ENCODE measurements at regions not wholly inside any gene's neighbourhood (a gene's known extent, or its start where the extent isn't known, plus 50 kb on each side); places are given as distances from the start of the nearest gene placed in this dataset.

- DNase-seq (ENCODE audit: low read depth) = no peak
These were observed 480.9 kb downstream of the TSN start for GRCh38 chr2:122236152-122236874.

- DNase-seq (ENCODE audit: low read depth) = no peak
These were observed 481.5 kb downstream of the TSN start for GRCh38 chr2:122236925-122237324.

GRCh38 chr2:122237450-122237849 is 482.0 kb downstream of the TSN start:
- DNase-seq (ENCODE audit: low read depth) = no peak

GRCh38 chr2:122238006-122238559 is 482.6 kb downstream of the TSN start:
- DNase-seq (ENCODE audit: low read depth) = no peak

- no peak for DNase-seq (ENCODE audit: low read depth)
These were observed 484.0 kb downstream of the TSN start for GRCh38 chr2:122239440-122239839.

GRCh38 chr2:122244598-122245229 is 489.3 kb downstream of the TSN start:
- DNase-seq (ENCODE audit: low read depth) = no peak

- DNase-seq (ENCODE audit: low read depth) = no peak
These were observed 494.2 kb downstream of the TSN start for GRCh38 chr2:122249673-122250072.

- DNase-seq (ENCODE audit: low read depth) = no peak
These were observed 495.7 kb downstream of the TSN start for GRCh38 chr2:122251158-122251557.

GRCh38 chr2:122251566-122251965 is 496.1 kb downstream of the TSN start:
- no peak for DNase-seq (ENCODE audit: low read depth)

- no peak for DNase-seq (ENCODE audit: low read depth)
These were observed 500.5 kb downstream of the TSN start for GRCh38 chr2:122255924-122256323.

GRCh38 chr2:122261911-122262310 is 506.5 kb downstream of the TSN start:
- DNase-seq (ENCODE audit: low read depth) = no peak

GRCh38 chr2:122263746-122264145 is 508.3 kb downstream of the TSN start:
- no peak for DNase-seq (ENCODE audit: low read depth)

GRCh38 chr2:122266636-122267035 is 511.2 kb downstream of the TSN start:
- DNase-seq (ENCODE audit: low read depth) = no peak

- no peak for DNase-seq (ENCODE audit: low read depth)
These were observed 512.5 kb downstream of the TSN start for GRCh38 chr2:122267947-122268346.

GRCh38 chr2:122273785-122274419 is 518.5 kb downstream of the TSN start:
- no peak for DNase-seq (ENCODE audit: low read depth)

GRCh38 chr2:122277956-122278355 is 522.5 kb downstream of the TSN start:
- no peak for DNase-seq (ENCODE audit: low read depth)

- no peak for DNase-seq (ENCODE audit: low read depth)
These were observed 545.3 kb downstream of the TSN start for GRCh38 chr2:122300758-122301157.

- DNase-seq (ENCODE audit: low read depth) = no peak
These were observed 552.3 kb downstream of the TSN start for GRCh38 chr2:122307763-122308162.

- DNase-seq (ENCODE audit: low read depth) = no peak
These were observed 559.9 kb downstream of the TSN start for GRCh38 chr2:122315306-122315705.

- no peak for DNase-seq (ENCODE audit: low read depth)
These were observed 564.2 kb downstream of the TSN start for GRCh38 chr2:122319539-122320132.

GRCh38 chr2:122322815-122323214 is 567.4 kb downstream of the TSN start:
- no peak for DNase-seq (ENCODE audit: low read depth)

- DNase-seq (ENCODE audit: low read depth) = no peak
These were observed 568.5 kb downstream of the TSN start for GRCh38 chr2:122323927-122324326.

GRCh38 chr2:122326471-122326870 is 571.0 kb downstream of the TSN start:
- no peak for DNase-seq (ENCODE audit: low read depth)

Measured in stimulated activated CD8-positive, alpha-beta memory T cell treated with anti-CD3 and anti-CD28 coated beads, Interleukin-12 subunit alpha, Interleukin-12 subunit beta, amount 100 ng/mL, for 4 hours (primary cell).